ENCODE measurements at regions not wholly inside any gene's neighbourhood (a gene's known extent, or its start where the extent isn't known, plus 50 kb on each side); places are given as distances from the start of the nearest gene placed in this dataset.
"Not testable (repeated sequence)": the region's sequence is repeated elsewhere in the genome, so short reads cannot be mapped to it uniquely, and the experiment has no call there.

GRCh38 chr4:121616449-121616848, 80.3 kb downstream of the ANXA5 start:
- DNase-seq = not testable (repeated sequence)

GRCh38 chr4:121614101-121614500, 82.7 kb downstream of the ANXA5 start:
- DNase-seq = no peak

GRCh38 chr4:121599049-121599448, 97.7 kb downstream of the ANXA5 start:
- no peak for DNase-seq

- no peak for DNase-seq
These were observed 99.3 kb downstream of the ANXA5 start for GRCh38 chr4:121597346-121597934.

- no peak for DNase-seq
These were observed 101.8 kb downstream of the ANXA5 start for GRCh38 chr4:121594796-121595526.

- no peak for DNase-seq
These were observed 103.0 kb downstream of the ANXA5 start for GRCh38 chr4:121593760-121594159.

GRCh38 chr4:121592257-121592656, 104.5 kb downstream of the ANXA5 start:
- not testable (repeated sequence) for DNase-seq

- no peak for DNase-seq
These were observed 111.9 kb downstream of the ANXA5 start for GRCh38 chr4:121584836-121585235.

GRCh38 chr4:121583396-121583795, 113.4 kb downstream of the ANXA5 start:
- no peak for DNase-seq

GRCh38 chr4:121582296-121582695, 114.5 kb downstream of the ANXA5 start:
- no peak for DNase-seq

- DNase-seq = not testable (repeated sequence)
These were observed 121.4 kb downstream of the ANXA5 start for GRCh38 chr4:121575392-121575791.

- DNase-seq = no peak
These were observed 122.2 kb downstream of the ANXA5 start for GRCh38 chr4:121574618-121575017.

GRCh38 chr4:121567748-121568147, 129.0 kb downstream of the ANXA5 start:
- DNase-seq = no peak

- DNase-seq = no peak
These were observed 131.9 kb downstream of the ANXA5 start for GRCh38 chr4:121564840-121565375.

GRCh38 chr4:121562811-121563210, 134.0 kb downstream of the ANXA5 start:
- DNase-seq = no peak

- DNase-seq = no peak
These were observed 141.3 kb downstream of the ANXA5 start for GRCh38 chr4:121555315-121556107.

GRCh38 chr4:121554382-121554781, 142.4 kb downstream of the ANXA5 start:
- DNase-seq = no peak

GRCh38 chr4:121551881-121552280, 144.9 kb downstream of the ANXA5 start:
- DNase-seq = no peak

GRCh38 chr4:121551271-121551670, 145.5 kb downstream of the ANXA5 start:
- DNase-seq = no peak

- DNase-seq = no peak
These were observed 155.1 kb downstream of the ANXA5 start for GRCh38 chr4:121541696-121542095.

GRCh38 chr4:121535351-121535750, 154.5 kb upstream of the QRFPR start:
- no peak for DNase-seq

GRCh38 chr4:121534187-121534586, 153.4 kb upstream of the QRFPR start:
- DNase-seq = no peak
